Tibial artery (tissue), 4 donors: ENCODE measurements at regions not wholly inside any gene's neighbourhood (a gene's known extent, or its start where the extent isn't known, plus 50 kb on each side); places are given as distances from the start of the nearest gene placed in this dataset.

Experiments
- DNase-seq, 2 donors: peaks; one replicate each; pipeline ENCODE4 v3.0.0-alpha.2; 2019
- H3K27ac ChIP-seq, 2 donors: fragments of 200-600 bp; sonication (generic) in 1 of 2; 1 replicate in 1 of 2; 2 replicates in 1 of 2; pipeline ENCODE4 v1.5.1; 2018 to 2019; ENCODE audit warnings: mild to moderate bottlenecking in 1 of 2
- H3K27me3 ChIP-seq, 2 donors: fragments of 200-600 bp; sonication (generic) in 1 of 2; one replicate each; pipeline versions ENCODE4 v1.5.1 to v1.6.0; 2016 to 2019
- H3K36me3 ChIP-seq, 3 donors: fragments of 200-600 bp; sonication (generic) in 2 of 3; one replicate each; pipeline ENCODE4 v1.5.1; 2016 to 2019; ENCODE audit warnings: mild to moderate bottlenecking in 2 of 3
- H3K4me1 ChIP-seq, 4 donors: fragments of 200-600 bp; sonication (generic) in 2 of 4; 1 replicate in 3 of 4; 2 replicates in 1 of 4; pipeline ENCODE4 v1.5.1; 2016 to 2019
- H3K4me3 ChIP-seq, 2 donors: fragments of 200-600 bp; sonication (generic) in 1 of 2; 1 replicate in 1 of 2; 2 replicates in 1 of 2; pipeline ENCODE4 v1.5.1; 2018 to 2019; ENCODE audit warnings: mild to moderate bottlenecking in 2 of 2
- H3K9me3 ChIP-seq, 3 donors: fragments of 200-600 bp; sonication (generic) in 1 of 3; one replicate each; pipeline ENCODE4 v1.5.1; 2016 to 2019
- intact Hi-C: fragments of 100-400 bp; cut with DNase I; formaldehyde crosslinking; loops from one replicate; pipeline ENCODE4 v1.15.0; 2023; ENCODE audit warnings: low total_unique reads
- TF ChIP-seq, protein P1 (sequence below), 2 experiments: fragments of 200-600 bp in 1 of 2; fragments of 450-650 bp in 1 of 2; IDR thresholded peaks; one replicate each; pipeline ENCODE4 v1.5.1; 2017 to 2019; ENCODE audit warnings: antibody characterized with exemption in 2 of 2, mild to moderate bottlenecking in 1 of 2, moderate library complexity in 1 of 2

- no peaks in the 10 kb centered on the region for H3K27me3 ChIP-seq
- H3K4me1 ChIP-seq: no peaks in the 10 kb centered on the region
- TF ChIP-seq, protein P1, sequence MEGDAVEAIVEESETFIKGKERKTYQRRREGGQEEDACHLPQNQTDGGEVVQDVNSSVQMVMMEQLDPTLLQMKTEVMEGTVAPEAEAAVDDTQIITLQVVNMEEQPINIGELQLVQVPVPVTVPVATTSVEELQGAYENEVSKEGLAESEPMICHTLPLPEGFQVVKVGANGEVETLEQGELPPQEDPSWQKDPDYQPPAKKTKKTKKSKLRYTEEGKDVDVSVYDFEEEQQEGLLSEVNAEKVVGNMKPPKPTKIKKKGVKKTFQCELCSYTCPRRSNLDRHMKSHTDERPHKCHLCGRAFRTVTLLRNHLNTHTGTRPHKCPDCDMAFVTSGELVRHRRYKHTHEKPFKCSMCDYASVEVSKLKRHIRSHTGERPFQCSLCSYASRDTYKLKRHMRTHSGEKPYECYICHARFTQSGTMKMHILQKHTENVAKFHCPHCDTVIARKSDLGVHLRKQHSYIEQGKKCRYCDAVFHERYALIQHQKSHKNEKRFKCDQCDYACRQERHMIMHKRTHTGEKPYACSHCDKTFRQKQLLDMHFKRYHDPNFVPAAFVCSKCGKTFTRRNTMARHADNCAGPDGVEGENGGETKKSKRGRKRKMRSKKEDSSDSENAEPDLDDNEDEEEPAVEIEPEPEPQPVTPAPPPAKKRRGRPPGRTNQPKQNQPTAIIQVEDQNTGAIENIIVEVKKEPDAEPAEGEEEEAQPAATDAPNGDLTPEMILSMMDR (IDR thresholded peaks at IDR 0.05): no peak
- H3K36me3 ChIP-seq: no peaks in the 10 kb centered on the region
- H3K9me3 ChIP-seq: no peaks in the 10 kb centered on the region
- DNase-seq: no peak
- H3K4me3 ChIP-seq: no peak overlapping the region
- no peak overlapping the region for H3K27ac ChIP-seq
- intact Hi-C loops: no loop called here
These were observed 94.6 kb upstream of the PSMD7 start for GRCh38 chr16:74202009-74202408.

GRCh38 chr16:74201576-74201975 lies 95.0 kb upstream of the PSMD7 start:
- intact Hi-C loops: no loop called here

DNA sequence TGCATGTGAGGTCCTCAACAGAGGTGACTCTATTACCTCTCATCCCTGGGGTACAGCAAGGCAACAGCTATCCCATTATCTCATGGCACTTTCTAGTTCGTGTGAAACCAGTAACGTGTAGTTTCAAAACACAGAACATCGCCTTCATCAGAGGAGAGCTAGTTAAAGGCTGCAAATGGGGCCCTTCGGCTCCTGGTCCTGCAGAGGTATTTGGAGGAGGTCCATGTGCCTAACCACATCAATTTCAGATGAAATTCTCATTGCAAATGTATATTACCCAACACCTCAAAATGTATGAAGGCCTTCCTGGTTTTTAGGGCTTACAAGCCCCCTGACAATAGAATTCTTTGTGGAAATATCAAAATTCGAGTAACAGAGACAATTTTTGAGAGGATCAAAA lies 95.7 kb upstream of the PSMD7 start:
- Histone ChIP-seq H3K36me3 (no peaks in the 10 kb centered on the region), H3K27ac (no peak overlapping the region), H3K4me3 (no peak overlapping the region), H3K4me1 (no peaks in the 10 kb centered on the region), H3K9me3 (no peaks in the 10 kb centered on the region), H3K27me3 (no peaks in the 10 kb centered on the region)
- intact Hi-C loops: no loop called here
- DNase-seq: no peak
- TF ChIP-seq, protein P1 (IDR thresholded peaks at IDR 0.05): no peak

More at GRCh38 chr16:74201576-74201975, 95.0 kb upstream of the PSMD7 start:
- H3K9me3 ChIP-seq: no peaks in the 10 kb centered on the region
- no peaks in the 10 kb centered on the region for H3K36me3 ChIP-seq
- H3K4me3 ChIP-seq: no peak overlapping the region
- no peaks in the 10 kb centered on the region for H3K4me1 ChIP-seq
- no peaks in the 10 kb centered on the region for H3K27me3 ChIP-seq
- TF ChIP-seq, protein P1 (IDR thresholded peaks at IDR 0.05): no peak
- DNase-seq: no peak
- no peak overlapping the region for H3K27ac ChIP-seq

GRCh38 chr16:74199842-74200124 lies 96.8 kb upstream of the PSMD7 start:
- TF ChIP-seq, protein P1 (IDR thresholded peaks at IDR 0.05): no peak
- H3K4me3 ChIP-seq: no peak overlapping the region
- no peaks in the 10 kb centered on the region for H3K4me1 ChIP-seq
- no peaks in the 10 kb centered on the region for H3K36me3 ChIP-seq
- no peaks in the 10 kb centered on the region for H3K9me3 ChIP-seq
- no peaks in the 10 kb centered on the region for H3K27me3 ChIP-seq
- intact Hi-C loops: no loop called here
- no peak for DNase-seq
- H3K27ac ChIP-seq: no peak overlapping the region

DNA sequence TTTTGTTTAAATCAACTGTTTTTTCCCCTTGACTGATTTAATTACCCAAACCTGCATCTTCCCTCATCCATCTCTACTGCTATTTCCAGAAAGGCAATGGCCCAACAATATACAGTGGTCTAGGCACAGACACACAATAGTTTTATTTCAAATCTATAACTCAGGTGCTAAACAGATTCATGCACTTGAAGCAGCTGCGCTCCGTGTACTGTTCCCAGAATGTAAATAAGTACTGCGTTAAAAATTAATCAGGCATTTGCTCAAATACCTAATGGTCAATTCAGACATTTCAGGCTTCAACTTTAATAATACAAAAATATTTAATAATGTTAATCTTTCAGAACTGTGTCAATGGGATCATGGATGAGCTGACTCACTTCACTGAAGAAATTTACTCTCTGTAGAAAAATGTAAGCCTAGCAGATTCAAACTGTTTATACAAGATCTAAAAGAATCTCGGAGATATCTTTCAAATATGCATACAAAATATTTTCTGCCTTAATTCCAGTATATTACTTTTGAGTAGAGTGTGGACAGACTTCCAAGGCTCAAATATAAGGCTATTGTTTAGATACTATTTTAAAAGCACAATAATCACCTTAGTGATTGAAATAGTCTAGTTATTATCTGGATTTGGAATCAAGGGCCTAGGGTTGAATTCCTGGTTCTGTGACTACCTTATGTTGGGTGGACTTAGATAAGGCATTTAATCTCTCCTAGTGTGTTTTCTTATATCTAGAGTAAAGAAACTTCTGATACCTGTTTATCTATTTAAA lies 97.4 kb upstream of the PSMD7 start:
- H3K4me3 ChIP-seq: no peak overlapping the region
- H3K36me3 ChIP-seq: no peaks in the 10 kb centered on the region
- H3K4me1 ChIP-seq: no peaks in the 10 kb centered on the region
- no peak overlapping the region for H3K27ac ChIP-seq
- TF ChIP-seq, protein P1 (IDR thresholded peaks at IDR 0.05): no peak
- no peak for DNase-seq
- no peaks in the 10 kb centered on the region for H3K9me3 ChIP-seq
- intact Hi-C loops: no loop called here
- no peaks in the 10 kb centered on the region for H3K27me3 ChIP-seq
